Fibroblast of mammary gland (primary cell): ENCODE measurements at regions not wholly inside any gene's neighbourhood (a gene's known extent, or its start where the extent isn't known, plus 50 kb on each side); places are given as distances from the start of the nearest gene placed in this dataset.
"Not testable (repeated sequence)": the region's sequence is repeated elsewhere in the genome, so short reads cannot be mapped to it uniquely, and the experiment has no call there.

Experiments used
- DNase-seq: peaks from one replicate; pipeline ENCODE4 v3.0.0-alpha.2; 2010; ENCODE audit warnings: low read depth
- H3K4me3 ChIP-seq: 2 replicates; pipeline ENCODE4 v1.5.1; 2011; ENCODE audit warnings: low read depth, mild to moderate bottlenecking, low read length, moderate library complexity; ENCODE audit not compliant: control insufficient read depth
- TF ChIP-seq, protein P1 (sequence below): conservative IDR thresholded peaks from 2 replicates; pipeline ENCODE4 v1.5.1; 2011; ENCODE audit warnings: low read depth, low read length, inconsistent platforms; ENCODE audit not compliant: control insufficient read depth, insufficient read depth

DNA sequence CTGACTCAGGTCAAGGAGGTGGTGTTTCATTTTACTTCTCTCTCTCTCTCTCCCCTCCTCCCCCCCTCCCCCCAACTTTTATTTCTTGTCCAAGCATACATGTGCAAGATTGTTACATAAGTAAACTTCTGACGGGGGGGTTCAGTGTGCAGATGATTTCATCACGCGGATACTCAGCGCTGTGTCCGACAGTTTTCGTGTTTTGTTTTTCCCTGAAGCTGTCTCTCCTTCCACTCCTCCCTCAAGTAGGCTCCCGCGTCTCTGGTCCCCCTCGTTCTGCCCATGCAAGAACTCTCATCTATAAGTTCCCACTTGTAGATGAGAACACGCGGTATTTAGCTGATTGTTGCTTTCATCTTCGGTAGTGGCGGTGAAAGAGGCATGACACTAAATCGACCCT lies 111.0 kb upstream of the ANKRD30BL start:
- TF ChIP-seq, protein P1, sequence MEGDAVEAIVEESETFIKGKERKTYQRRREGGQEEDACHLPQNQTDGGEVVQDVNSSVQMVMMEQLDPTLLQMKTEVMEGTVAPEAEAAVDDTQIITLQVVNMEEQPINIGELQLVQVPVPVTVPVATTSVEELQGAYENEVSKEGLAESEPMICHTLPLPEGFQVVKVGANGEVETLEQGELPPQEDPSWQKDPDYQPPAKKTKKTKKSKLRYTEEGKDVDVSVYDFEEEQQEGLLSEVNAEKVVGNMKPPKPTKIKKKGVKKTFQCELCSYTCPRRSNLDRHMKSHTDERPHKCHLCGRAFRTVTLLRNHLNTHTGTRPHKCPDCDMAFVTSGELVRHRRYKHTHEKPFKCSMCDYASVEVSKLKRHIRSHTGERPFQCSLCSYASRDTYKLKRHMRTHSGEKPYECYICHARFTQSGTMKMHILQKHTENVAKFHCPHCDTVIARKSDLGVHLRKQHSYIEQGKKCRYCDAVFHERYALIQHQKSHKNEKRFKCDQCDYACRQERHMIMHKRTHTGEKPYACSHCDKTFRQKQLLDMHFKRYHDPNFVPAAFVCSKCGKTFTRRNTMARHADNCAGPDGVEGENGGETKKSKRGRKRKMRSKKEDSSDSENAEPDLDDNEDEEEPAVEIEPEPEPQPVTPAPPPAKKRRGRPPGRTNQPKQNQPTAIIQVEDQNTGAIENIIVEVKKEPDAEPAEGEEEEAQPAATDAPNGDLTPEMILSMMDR = no peak
- no peak overlapping the region for H3K4me3 ChIP-seq
- no peak for DNase-seq

GRCh38 chr2:132273585-132273984 lies 111.8 kb upstream of the ANKRD30BL start:
- not testable (repeated sequence) for DNase-seq, H3K4me3 ChIP-seq

GRCh38 chr2:132274000-132274399 lies 112.2 kb upstream of the ANKRD30BL start:
- no peak for DNase-seq
- no peak overlapping the region for H3K4me3 ChIP-seq
- TF ChIP-seq, protein P1 = no peak

GRCh38 chr2:132275396-132275795 lies 113.6 kb upstream of the ANKRD30BL start:
- DNase-seq = no peak
- no peak overlapping the region for H3K4me3 ChIP-seq
- TF ChIP-seq, protein P1 = no peak

DNA sequence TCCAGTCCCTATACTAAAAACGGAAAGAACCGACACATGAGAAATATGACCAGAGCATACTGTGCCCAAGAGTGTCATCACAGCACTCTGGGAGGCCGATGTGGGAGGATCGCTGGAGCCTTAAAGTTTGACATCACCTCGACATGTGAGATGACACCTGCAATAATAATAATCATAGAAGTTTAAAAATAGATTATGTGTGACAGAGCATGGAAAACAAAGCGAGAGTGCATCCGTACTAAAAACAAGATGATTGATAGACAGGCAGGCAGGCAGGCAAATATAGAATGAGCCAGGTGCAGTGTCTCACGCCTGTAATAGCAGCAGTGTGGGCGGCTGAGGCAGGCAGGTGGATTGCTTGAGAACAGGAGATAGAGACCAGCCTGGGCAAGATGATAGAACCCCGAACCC lies 114.8 kb upstream of the ANKRD30BL start:
- TF ChIP-seq, protein P1 = no peak
- no peak for DNase-seq
- H3K4me3 ChIP-seq = no peak overlapping the region

DNA sequence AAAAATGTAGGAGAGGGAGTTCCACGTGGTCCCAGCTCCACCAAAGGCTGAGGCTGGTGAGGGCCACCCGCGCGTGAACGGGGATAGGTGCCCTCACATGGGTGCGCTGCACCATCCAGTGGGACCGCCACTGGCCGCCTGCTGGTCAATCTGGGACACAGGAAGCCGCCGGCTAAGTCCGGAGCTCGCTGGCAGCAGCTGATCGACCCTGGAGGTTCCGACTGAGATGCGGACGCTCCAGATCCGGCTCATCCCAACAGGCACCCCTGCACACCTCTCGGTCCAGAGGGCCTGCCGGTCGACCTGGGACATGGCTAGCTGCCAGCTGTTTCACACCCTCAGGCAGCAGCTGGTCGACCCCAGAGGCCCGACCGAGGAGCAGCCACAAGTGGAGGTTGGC lies 116.5 kb upstream of the ANKRD30BL start:
- no peak overlapping the region for H3K4me3 ChIP-seq
- TF ChIP-seq, protein P1 = no peak
- no peak for DNase-seq

DNA sequence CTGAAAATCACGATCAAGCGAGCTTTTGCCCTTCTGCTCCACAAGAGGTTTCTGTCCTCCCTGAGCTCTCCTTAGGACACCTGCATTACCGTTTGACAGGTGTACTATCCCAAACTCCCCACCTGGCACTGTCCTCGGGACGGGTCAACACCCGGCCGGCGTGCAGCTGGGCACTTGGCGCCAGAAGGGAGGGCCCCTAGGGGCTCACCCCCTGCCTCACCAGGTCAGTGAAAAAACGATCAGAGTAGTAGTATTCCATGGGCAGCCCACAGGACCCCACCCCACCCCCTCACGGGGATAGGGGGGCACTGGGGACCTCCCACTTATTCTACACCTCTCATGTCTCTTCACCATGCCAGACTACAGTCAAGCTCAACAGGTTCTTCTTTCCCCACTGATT lies 117.6 kb upstream of the ANKRD30BL start:
- DNase-seq = no peak
- TF ChIP-seq, protein P1 = no peak
- no peak overlapping the region for H3K4me3 ChIP-seq
